HG03060 (cell line): ENCODE measurements at regions not wholly inside any gene's neighbourhood (a gene's known extent, or its start where the extent isn't known, plus 50 kb on each side); places are given as distances from the start of the nearest gene placed in this dataset.

Experiments
- ATAC-seq: cut with Tn5 transposase; IDR thresholded peaks from one replicate; pipeline ENCODE4 v1.9.1; 2021; ENCODE audit warnings: low read depth, moderate number of reproducible peaks; ENCODE audit not compliant: unreplicated experiment

DNA sequence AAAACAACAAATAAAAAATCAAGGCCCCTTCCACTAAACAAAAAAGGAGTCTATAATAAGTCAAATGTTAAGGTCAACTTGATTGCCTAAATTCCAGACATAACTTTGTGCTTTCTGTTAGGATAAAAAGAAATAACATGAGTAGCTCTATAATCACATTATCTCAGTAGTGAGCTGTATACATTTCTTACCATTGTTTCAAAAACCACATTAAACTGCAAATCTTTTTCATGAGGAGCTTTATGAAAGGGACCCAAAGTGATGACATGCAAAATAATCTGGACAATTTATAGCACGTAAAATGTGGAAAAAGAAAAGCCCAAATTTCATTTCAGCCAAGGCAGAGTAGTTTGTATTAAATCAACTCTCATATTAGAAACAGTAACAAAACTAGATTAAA lies 269.2 kb downstream of the KLF12 start:
- no peak for ATAC-seq

DNA sequence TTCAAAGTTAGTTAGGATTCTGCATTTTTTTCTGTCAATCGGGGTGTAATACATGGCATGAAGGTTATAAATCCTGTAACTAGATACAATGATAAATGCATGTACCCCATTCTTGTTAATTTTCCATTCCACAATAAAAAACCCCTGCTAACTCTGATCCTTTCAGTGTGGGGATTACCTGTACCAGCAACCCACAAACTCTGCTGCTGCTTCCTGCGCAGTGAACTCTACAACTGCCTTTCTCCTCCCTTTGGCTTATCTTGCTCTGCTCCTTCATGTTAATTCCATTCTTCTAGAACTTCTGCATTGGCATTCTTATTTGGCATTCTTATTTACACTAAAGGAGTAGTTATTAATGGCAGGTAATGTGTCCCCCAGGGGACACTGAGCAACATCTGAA lies 273.1 kb downstream of the KLF12 start:
- ATAC-seq: no peak

DNA sequence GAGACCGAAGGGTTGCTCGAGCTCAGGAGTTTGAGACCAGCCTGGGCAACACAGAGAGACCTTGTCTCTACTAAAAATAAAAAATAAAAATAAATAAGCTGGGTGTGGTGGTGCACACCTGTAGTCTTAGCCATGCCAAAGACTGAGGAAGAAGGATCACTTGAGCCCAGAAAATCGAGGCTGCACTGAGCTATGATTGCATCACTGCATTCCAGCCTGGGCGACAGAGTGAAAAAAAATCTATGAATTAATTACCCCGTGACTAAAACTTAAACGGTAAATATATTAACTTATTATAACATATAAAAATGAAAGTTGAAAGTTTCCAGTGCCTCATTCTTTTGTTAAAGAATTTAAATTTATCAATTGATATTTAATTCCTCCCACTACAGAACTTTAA lies 273.7 kb downstream of the KLF12 start:
- ATAC-seq: no peak

DNA sequence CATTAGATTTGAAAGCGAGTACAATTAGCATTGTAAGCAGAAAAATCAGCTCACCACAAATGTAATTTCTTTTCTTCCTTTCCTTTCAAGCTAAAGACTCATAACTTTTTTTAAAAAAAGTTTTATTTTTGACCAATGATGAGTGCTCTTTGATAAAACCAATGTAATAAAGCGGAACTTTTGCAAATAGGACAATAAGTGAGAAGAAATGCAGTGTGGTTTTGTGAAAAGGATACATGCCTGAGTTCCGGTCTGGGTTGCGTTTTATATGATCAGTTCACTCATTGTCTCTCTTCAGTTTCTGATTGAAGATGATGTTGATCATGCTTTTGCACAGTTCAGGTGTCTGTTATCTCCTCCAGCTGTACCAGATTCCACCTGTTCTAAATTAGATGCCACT lies 274.4 kb downstream of the KLF12 start:
- no peak for ATAC-seq

DNA sequence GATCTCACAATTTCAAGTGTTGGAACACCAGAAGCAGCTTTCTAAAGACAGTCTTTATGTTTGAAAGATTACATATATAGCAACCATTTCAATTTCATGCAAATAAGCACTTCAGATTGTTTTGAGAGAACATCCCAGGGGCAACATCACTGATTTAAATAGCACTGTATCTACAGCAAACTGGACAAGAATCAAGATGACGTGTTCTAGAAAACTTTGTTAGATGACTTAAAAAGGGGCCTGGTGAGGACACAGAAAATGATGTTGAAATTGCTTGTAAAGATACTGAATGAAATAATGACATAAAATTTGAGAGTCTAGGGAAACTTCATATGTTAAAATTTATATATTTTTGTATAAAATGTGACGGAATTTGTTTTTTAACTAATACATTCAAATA lies 277.1 kb downstream of the KLF12 start:
- no peak for ATAC-seq

DNA sequence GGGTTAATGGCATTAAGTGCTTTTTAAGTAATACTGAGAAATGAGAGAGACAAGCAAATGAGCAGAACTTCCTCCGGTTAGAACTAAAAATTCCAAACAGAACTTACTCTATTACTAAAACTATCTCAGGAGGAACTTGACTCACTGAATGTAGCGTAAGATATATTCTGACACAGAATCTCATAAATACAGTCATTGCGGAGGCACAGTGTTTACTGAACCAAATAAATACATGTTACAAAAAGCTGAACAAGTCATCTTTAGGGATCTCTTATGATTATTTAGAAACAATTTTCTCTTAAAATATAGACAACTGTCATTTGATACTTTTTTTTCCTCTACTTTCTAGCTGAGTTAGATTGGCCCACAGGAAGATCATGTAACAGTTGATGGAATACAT lies 283.1 kb downstream of the KLF12 start:
- no peak for ATAC-seq

DNA sequence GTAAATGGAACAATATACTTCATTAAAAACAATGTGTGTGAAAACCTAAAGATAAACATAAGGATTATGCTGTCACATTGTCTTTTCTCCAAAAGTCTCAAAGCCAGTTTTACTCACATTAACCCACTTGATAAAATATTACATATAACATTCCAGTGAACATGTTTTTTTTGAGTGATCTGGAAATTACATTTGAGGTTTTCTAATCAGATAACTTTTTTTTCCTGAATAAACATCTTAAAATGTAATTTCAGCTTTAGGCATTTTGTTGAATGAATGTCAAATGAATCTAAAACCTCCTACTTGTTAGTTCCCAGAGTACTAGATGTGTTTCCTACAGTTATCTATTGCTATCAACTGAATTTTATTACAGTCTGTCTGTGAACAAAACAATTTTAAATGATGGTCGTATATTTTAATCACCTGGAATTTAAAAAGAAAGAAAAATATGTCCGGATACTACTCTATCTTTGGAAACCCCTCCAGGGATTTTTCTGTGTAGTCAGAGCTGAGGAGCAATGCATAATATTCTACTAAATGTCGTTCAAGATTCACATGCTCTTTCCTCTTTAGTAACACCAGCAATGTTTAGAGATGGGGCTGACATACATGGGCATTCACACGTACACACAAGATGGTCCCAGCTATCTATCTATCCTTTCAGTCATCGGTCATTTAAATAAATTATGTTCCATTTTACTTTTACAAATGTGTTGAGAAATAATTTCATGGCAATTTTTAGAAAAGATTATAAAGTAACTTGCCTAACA lies 283.9 kb downstream of the KLF12 start:
- no peak for ATAC-seq

DNA sequence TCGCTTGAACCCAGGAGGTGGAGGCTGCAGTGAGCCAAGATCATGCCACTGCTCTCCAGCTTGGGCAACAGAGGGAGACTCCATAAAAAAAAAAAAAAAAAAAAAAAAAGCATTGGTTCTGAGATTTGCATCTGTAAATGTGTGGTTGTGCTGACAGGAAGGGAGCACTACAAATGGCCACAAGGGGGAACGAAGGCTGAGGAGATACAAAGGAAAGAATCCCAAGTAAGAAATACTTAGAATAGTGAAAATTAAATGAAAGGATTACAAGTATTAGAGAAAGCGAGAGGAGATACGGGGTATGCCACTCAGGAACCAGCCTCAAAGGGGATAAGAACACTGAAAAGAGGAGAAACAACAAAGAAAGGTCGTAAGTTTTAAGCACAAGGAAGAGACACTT lies 284.9 kb downstream of the KLF12 start:
- ATAC-seq: peak; percentile 56

DNA sequence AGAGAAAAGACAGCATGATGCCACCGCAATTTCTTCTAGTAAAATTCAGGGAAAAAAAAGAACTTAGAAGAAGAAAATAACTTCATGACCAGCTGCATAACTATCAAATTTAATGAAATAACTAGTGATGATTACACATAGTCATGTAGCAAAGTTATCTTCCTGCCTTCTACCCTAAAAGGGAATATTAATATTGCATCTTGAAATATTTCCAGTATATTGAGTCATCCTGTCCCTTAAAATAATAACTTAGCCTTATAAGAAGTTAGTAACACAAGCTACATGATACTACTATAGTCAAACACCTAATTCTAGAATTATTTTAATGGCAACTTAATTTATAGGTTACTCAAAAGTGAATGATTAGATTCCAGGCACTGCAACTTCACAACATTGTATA lies 289.2 kb downstream of the KLF12 start:
- ATAC-seq: no peak

DNA sequence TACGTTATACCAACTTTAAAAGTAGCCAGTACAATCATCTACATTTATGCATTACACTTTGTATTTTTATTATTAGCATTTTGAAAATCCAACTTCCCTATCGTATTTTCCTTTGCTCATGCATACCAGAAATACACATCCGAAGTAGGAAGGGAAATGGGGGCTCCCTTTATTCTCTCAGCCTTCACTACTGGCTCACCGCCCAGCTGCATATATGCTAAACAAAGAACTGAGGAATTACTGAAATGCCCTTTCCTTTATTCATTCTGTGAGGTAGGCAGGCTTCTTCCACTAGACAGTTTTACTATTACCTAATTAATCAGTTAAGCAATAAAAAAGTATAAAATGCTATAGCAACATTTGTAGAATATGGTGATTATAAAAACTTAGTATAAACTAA lies 291.6 kb downstream of the KLF12 start:
- ATAC-seq: no peak

DNA sequence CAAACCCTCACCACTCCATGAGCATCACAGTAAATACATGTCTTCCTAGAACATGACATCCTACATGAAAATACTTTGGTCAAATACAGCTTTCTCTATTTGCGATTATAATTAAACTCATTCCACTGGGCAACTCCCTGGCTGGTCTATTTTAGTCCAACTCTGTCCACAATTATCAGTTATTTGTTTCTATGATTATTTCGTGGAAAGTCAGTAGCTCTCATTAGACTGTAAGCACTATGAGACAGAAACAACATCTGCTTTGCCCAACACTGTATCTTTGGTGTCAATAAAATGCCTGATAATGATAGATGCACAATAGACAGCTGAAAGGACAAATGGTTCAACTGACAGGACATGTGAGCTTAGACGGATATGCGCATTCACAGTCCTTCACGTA lies 292.0 kb downstream of the KLF12 start:
- ATAC-seq: no peak

DNA sequence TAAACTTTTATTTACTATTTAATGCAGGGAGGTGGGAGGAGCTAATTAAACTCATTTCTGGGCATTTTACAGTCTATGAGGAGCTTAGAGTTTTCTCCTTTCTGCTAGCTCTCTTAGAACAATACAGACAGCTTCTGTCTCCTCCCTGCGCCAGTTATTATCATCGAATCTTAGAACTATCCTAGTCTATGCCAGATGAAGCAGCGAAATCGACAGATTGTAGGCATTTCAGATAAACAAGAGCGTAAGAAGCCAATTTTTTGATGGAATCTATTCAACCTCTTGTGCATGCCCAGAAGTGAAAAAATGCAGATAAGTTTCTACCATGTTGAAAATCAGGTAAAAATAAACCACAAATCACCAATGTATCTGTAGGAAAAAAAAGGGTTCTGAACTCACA lies 297.1 kb downstream of the KLF12 start:
- no peak for ATAC-seq

DNA sequence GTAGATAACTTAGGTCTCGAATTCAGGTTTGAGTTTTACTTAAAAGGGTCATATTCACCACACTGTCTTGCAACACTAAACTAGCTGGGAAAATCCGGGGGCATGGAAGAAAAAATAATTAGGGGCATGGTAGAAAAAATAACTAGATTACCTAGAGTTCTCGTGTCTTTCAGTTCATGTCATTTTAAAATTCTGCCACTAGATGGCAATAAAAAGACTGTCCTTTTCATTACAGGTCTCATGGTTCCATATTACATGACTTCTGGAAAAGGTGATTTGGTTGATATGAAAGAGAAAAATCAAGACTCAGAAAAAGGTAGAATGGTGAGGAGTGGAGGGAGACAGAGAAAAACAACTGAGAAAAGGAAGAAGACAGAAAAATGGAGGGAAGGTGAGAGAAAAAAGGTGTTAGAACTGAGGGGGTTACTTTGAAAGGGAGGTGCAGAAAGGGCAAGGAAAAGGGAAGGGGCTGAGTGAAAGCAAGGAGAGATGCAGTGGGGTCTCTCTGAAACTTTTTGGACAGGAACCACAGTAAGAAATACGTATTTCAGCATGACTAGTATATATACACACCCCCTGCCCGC lies 299.0 kb downstream of the KLF12 start:
- ATAC-seq: no peak

DNA sequence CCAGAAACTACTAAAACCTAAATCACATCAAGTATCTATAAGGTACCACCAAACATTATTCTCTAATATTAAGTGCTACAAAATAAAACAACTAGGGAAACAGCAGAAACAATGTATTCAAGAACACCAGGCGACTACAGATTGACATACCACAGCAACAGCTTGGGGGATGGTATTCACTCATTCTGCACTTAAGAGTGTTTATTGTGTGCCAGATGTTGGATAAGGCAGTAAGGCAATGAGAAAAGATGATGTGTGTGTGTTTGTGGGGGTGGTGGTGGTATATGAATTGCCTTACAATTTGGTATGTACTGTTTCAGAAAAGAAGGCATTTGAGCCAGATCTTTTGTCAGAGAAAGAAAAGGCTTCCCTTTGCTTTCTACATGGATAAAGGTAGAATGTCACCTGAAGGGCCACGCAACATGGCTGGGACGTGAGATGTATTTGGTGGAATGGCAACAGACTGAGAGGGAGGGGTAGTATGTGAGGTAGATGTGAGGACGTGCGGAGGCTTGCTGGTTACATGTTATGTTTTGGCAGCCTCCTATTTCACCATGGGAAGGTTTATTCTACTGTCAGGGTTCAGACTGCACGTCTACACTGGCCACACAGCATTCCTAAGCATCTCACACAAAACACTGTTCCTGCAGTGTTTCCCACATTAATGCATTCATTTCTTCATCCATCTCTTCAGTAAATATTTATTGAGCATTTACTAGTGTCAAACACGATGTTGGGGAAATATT lies 300.7 kb downstream of the KLF12 start:
- no peak for ATAC-seq

DNA sequence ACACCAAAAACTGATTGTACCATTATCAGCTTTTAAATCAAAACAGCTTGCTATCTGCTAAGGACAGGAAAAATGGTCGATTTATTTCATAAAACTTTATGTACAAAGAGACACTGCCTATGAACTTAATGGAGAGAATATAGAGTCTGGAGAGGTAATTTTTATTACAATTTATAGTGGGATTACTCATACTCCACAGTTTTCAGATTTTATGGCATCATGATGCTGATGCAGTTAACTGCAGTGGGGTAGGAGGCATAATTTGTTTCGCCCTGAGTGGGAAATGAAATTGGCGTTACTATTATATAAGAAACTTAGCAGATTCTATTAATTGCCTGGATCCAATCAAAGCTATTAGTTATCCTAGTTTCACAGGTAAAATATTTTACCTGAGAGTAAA lies 301.4 kb downstream of the KLF12 start:
- ATAC-seq: no peak

DNA sequence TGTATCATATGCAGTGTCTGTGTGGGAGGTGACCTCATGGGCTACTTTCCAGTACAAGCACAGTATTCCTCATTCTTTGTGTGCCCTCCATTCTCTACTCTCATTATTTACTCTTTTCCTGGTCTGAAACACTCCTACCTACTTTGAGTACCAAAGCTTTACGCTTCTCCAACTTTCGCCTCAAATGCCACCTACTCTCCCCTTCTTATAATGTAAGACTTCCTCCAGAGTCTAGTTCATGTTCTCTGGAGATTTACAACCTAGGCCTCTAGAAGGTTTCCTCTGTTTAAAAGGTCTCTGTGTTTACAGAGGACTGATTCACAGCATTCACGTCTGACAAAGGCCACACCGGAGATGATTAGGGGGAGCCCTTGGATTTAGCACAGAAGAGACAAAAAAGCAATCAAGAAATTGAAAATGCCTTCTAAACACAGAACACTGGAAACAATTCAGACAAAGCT lies 302.0 kb downstream of the KLF12 start:
- no peak for ATAC-seq

DNA sequence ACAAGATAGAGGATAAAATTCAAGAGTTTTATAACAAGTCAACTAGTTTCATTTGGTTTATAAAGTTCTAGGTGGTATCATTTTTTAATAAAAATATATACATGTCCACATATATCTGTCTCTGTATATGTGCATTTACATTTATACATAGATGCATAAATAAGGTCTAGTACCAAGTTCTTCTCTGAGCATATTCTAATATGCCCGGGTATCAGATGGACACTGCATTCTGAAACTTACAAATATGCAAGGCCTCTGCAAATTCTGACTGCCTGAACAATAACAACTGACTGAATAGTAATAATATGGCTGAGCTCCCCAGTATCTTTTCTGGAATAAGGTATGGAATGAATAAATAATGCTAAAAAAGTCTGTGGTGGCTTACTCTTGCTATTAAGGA lies 304.8 kb downstream of the KLF12 start:
- no peak for ATAC-seq

DNA sequence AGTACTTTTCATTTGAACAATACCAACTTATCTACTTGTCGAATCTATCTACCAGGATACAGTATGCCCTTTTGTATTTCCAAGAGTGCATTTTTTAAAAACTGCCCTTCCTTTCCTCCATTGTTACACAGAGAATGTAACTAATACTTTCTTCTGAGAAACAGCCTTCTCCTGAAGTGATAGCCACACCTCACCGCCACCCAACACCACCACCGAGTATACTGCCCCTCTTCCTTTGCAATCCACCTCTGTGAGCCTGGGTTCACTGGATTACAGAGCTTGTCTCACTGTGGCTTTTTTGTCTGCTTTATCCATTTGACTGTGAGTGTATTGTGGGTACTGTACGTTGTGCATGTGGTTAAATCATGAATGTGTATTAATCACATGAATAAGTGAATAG lies 305.4 kb downstream of the KLF12 start:
- ATAC-seq: no peak

DNA sequence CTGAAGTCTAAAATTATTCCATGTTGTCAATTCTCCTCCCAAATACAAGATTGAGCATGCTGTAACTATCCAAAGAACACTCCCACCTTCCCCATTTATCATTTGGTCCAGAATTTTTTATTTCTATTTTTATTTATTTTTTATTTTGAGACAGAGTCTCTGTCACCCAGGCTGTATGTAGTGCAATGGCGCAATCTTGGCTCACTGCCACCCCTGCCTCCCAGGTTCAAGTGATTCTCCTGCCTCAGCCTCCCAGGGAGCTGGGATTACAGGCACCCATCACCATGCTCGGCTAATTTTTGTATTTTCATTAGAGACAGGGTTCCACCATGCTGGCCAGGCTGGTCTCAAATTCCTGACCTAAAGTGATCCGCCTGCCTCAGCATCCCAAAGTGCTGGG lies 306.8 kb downstream of the KLF12 start:
- no peak for ATAC-seq

DNA sequence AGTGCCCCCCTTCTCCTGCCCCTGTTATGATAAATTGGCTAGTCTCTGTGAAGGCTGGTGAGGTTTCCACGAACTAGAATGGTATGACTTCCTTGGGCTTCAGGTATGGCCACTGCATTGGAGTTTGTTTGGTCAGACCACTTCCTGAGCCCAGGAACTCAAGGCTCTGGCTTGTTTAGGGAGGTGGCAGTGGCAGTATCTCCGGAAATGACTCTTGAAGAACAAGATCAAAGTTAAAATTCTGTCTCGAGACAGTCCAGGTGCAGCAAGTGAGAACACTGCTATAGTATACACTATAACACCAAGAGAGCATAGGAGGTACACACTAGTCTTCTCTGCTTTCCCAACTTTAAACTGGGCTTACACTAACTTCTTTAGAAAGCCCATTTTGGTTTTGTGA lies 309.1 kb downstream of the KLF12 start:
- no peak for ATAC-seq

DNA sequence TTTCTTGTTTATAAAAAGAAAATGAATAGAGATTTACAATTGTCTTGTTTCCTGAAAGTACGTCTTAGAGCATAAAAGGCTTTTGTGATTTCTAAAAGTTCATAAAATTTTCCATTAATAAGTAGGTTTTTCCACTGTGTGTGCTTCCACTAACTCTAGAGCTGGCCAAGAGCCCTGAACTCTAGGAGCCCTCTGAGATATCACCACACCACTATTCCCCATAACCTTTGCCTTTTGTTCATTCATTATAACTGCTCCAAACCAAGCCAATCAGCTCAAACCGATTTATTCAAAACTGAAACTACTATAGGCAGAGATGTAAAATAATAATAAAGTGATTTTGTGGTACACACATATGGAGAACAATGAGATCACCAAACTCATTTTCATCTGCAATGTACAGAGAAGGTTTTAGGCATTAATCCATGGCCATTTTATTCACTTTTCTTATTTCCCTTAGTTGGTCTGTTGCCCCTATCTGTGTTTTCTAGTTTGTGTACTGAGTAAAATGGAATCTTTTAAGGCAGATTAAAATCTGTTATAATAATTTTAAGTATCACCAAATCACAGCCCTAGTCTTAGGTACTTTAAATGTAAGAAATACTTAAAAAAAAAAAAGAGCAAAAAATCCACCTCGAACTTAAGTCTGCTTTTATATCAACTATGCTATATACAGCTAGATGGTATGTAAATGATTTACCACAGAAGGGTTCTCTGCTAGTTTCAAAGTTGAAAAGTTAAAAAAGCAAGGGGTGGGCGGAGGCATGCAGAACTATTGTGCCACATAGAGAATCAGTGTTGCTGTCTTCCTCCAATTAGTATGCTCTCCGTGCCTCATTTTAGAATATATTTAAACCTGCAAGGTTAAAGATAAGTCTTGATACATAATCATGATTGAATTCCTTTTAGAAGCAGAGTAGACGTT lies 311.3 kb downstream of the KLF12 start:
- no peak for ATAC-seq
